22Rv1 (cell line): ENCODE measurements at regions not wholly inside any gene's neighbourhood (a gene's known extent, or its start where the extent isn't known, plus 50 kb on each side); places are given as distances from the start of the nearest gene placed in this dataset.

Experiments
- CTCF ChIP-seq: fragments of 450-650 bp; IDR thresholded peaks from 2 replicates; pipeline ENCODE4 v1.5.1; 2017; ENCODE audit warnings: mild to moderate bottlenecking
- ZFX ChIP-seq: fragments of 450-650 bp; IDR thresholded peaks from 2 replicates; pipeline ENCODE4 v1.6.1; 2017; ENCODE audit warnings: antibody characterized with exemption, borderline replicate concordance

GRCh38 chr3:194203482-194204041 is 67.6 kb downstream of the HES1 start:
- no peak for TF ChIP-seq CTCF
- no peak for TF ChIP-seq ZFX
